HEK293T (cell line): ENCODE measurements at regions not wholly inside any gene's neighbourhood (a gene's known extent, or its start where the extent isn't known, plus 50 kb on each side); places are given as distances from the start of the nearest gene placed in this dataset.

Source experiments
- ARNT ChIP-seq: fragments of 450-650 bp; IDR thresholded peaks from 2 replicates; pipeline ENCODE4 v1.6.1; 2017; ENCODE audit warnings: mild to moderate bottlenecking
- BHLHE40 ChIP-seq: fragments of 450-650 bp; IDR thresholded peaks from 2 replicates; pipeline ENCODE4 v1.6.1; 2016; ENCODE audit warnings: mild to moderate bottlenecking, moderate library complexity, borderline replicate concordance
- ELF4 ChIP-seq: fragments of 450-650 bp; IDR thresholded peaks from 2 replicates; pipeline ENCODE4 v1.6.1; 2017; ENCODE audit warnings: antibody characterized with exemption
- FOXA1 ChIP-seq: fragments of 450-650 bp; IDR thresholded peaks from 2 replicates; pipeline ENCODE4 v1.6.1; 2016; ENCODE audit warnings: mild to moderate bottlenecking
- FOXK2 ChIP-seq: fragments of 450-650 bp; IDR thresholded peaks from 2 replicates; pipeline ENCODE4 v1.6.1; 2016; ENCODE audit warnings: mild to moderate bottlenecking
- FOXM1 ChIP-seq: fragments of 450-650 bp; IDR thresholded peaks from 2 replicates; pipeline ENCODE4 v1.6.1; 2017; ENCODE audit warnings: mild to moderate bottlenecking, borderline replicate concordance
- L3MBTL2 ChIP-seq: fragments of 450-650 bp; conservative IDR thresholded peaks from 2 replicates; pipeline ENCODE4 v1.6.1; 2016; ENCODE audit warnings: mild to moderate bottlenecking
- LEF1 ChIP-seq: fragments of 450-650 bp; IDR thresholded peaks from 2 replicates; pipeline ENCODE4 v1.6.1; 2017; ENCODE audit warnings: mild to moderate bottlenecking, borderline replicate concordance
- NFRKB ChIP-seq: fragments of 450-650 bp; IDR thresholded peaks from 2 replicates; pipeline ENCODE4 v1.6.1; 2016; ENCODE audit warnings: mild to moderate bottlenecking, moderate library complexity
- PKNOX1 ChIP-seq: fragments of 450-650 bp; IDR thresholded peaks from 2 replicates; pipeline ENCODE4 v1.6.1; 2016
- SP1 ChIP-seq: fragments of 450-650 bp; IDR thresholded peaks from 2 replicates; pipeline ENCODE4 v1.6.1; 2017
- SUZ12 ChIP-seq: fragments of 450-650 bp; IDR thresholded peaks from 2 replicates; pipeline ENCODE4 v1.6.1; 2016; ENCODE audit warnings: mild to moderate bottlenecking
- TARDBP ChIP-seq: fragments of 450-650 bp; IDR thresholded peaks from 2 replicates; pipeline ENCODE4 v1.6.1; 2016
- ZNF384 ChIP-seq: fragments of 450-650 bp; IDR thresholded peaks from 2 replicates; pipeline ENCODE4 v1.6.1; 2016

- TF ChIP-seq FOXK2, result no peak
- no peak for TF ChIP-seq PKNOX1
- TF ChIP-seq L3MBTL2, result no peak
- no peak for TF ChIP-seq ELF4
- TF ChIP-seq LEF1, result no peak
- TF ChIP-seq BHLHE40, result no peak
- no peak for TF ChIP-seq SP1
- TF ChIP-seq ZNF384, result no peak
- no peak for TF ChIP-seq SUZ12
- TF ChIP-seq NFRKB, result no peak
- no peak for TF ChIP-seq FOXA1
- no peak for TF ChIP-seq ARNT
- no peak for TF ChIP-seq TARDBP
- no peak for TF ChIP-seq FOXM1
Observed at GRCh38 chr20:6347916-6348315, 225.1 kb upstream of the FERMT1 start.
